ENCODE measurements at regions not wholly inside any gene's neighbourhood (a gene's known extent, or its start where the extent isn't known, plus 50 kb on each side); places are given as distances from the start of the nearest gene placed in this dataset.

DNA sequence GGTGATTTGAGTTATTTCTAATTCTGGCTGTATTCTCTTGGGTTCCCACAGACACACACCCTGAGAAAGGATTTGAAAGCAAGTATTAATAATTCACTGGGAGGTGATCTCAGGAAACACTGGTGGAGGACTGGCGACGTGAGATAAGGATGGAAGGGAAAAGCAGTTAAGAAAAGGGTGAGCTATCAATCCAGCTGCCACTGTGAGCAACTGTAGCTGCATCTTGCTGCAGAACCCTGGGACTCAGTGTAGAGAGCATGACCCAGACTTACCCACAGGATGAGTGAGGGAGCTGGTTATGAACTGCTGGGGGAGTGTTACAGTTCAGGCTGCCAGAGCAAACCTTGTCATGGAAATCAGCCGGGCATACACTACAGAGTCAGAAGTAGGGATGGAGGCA, 71.9 kb downstream of the RESF1 start (continued):
- TF ChIP-seq REST (IDR thresholded peaks at IDR 0.05; ENCODE audit: low read depth, low read length) (no peak), IKZF2 (IDR thresholded peaks at IDR 0.05) (no peak), ZZZ3 (IDR thresholded peaks at IDR 0.05; ENCODE audit: control insufficient read depth, insufficient read length, low read depth) (no peak)

DNA sequence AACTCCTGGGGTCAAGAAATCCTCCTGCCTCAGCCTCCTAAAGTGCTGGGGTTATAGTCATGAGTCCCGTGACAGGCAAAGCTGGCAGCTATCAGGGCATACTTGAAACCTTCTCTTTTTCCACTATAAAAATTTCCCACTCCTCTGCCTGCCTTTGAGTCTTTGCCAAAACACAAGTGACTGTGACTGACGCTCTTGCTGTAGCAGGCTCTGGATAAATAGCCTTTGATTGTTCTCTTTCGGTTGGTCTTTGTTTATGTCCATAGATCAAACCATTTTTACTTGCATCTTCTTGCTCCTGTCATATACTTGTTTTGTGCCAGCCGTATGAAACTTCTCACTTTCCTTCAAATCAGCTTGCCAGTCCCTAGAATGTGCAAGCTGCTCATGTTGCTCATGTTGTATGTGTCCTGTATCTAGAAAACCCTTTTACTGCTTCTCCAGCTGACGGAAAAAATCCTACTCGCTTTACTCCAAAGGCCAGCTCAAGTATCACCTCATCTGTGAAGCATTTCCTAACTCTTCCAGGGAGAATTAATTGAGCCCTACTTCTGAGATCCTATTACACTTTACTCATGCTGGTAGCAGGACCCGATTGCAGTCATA, 73.1 kb downstream of the RESF1 start:
- no peak overlapping the region for H3K4me3 ChIP-seq
- ChIA-PET CTCF (interaction anchor here (0.7 to 1.1 kb wide), 2 partner anchors 292 to 379 kb away, joined by 3 read pairs; no protein-coding TSS in a partner anchor), POLR2A (interaction anchor here (0.5 to 0.6 kb wide), 2 partner anchors 18 to 268 kb away, joined by 3 to 5 read pairs; no protein-coding TSS in a partner anchor), SMC1A (ENCODE audit: uncharacterized antibody, unreplicated experiment) (interaction anchor here (1.0 kb wide), 1 partner anchor 10 kb away, joined by 3 read pairs; no protein-coding TSS in a partner anchor), RAD21 (ENCODE audit: unreplicated experiment) (no interaction called here)
- no peaks in the 10 kb centered on the region; the same call in 1 of the 2 replicates for H3K4me1 ChIP-seq (ENCODE audit: control insufficient read depth, insufficient read depth, low read length)
- no peaks in the 10 kb centered on the region for H3K27me3 ChIP-seq (replicated peaks in 1 of 2; ENCODE audit: control insufficient read depth in 2 of 2, insufficient read depth in 2 of 2, low read length in 1 of 2)
- FAIRE-seq (no peak), ATAC-seq (no peak), DNase-seq (ENCODE audit: low read depth, low spot score) (no peak)
- H2AFZ ChIP-seq (ENCODE audit: control insufficient read depth, low read depth, low read length): no peak overlapping the region
- TF ChIP-seq BHLHE40 (IDR thresholded peaks at IDR 0.05; ENCODE audit: borderline replicate concordance in 1 of 2, low read depth in 2 of 2, low read length in 1 of 2) (no peak), KDM1A (IDR thresholded peaks at IDR 0.05; ENCODE audit: borderline replicate concordance) (no peak), NR2C2 (IDR thresholded peaks at IDR 0.05; ENCODE audit: borderline replicate concordance, control insufficient read depth, insufficient read length, low read depth) (no peak), BCL11A (IDR thresholded peaks at IDR 0.05; ENCODE audit: low read depth, low read length) (no peak), TARDBP (IDR thresholded peaks at IDR 0.05; ENCODE audit: borderline replicate concordance) (no peak), MYB (IDR thresholded peaks at IDR 0.05; ENCODE audit: borderline replicate concordance, low read depth, low read length) (no peak), CBX5 (IDR thresholded peaks at IDR 0.05; ENCODE audit: low read depth) (no peak), CHD1 (IDR thresholded peaks at IDR 0.05; ENCODE audit: low read depth, low read length) (no peak), EZH2 (IDR thresholded peaks at IDR 0.05; ENCODE audit: borderline replicate concordance, control insufficient read depth, low read depth, low read length) (no peak), RFX5 (IDR thresholded peaks at IDR 0.05; ENCODE audit: low read depth, low read length) (no peak)
- TF ChIP-seq, protein P1, sequence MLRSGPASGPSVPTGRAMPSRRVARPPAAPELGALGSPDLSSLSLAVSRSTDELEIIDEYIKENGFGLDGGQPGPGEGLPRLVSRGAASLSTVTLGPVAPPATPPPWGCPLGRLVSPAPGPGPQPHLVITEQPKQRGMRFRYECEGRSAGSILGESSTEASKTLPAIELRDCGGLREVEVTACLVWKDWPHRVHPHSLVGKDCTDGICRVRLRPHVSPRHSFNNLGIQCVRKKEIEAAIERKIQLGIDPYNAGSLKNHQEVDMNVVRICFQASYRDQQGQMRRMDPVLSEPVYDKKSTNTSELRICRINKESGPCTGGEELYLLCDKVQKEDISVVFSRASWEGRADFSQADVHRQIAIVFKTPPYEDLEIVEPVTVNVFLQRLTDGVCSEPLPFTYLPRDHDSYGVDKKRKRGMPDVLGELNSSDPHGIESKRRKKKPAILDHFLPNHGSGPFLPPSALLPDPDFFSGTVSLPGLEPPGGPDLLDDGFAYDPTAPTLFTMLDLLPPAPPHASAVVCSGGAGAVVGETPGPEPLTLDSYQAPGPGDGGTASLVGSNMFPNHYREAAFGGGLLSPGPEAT (IDR thresholded peaks at IDR 0.05; ENCODE audit: low read depth): no peak
- BruUV-seq (replicated peaks): no TSS peak
- H4K20me1 ChIP-seq (ENCODE audit: control insufficient read depth, insufficient read depth): no peaks in the 10 kb centered on the region
- H3K79me2 ChIP-seq (ENCODE audit: control insufficient read depth, insufficient read depth, low read length): no peaks in the 10 kb centered on the region
- no peaks in the 10 kb centered on the region for H3K36me3 ChIP-seq (ENCODE audit: control insufficient read depth in 2 of 2, insufficient read depth in 2 of 2, low read length in 1 of 2)
- in situ Hi-C loops (cut with MboI): no loop called here
- intact Hi-C loops (cut with micrococcal nuclease; ENCODE audit: unreplicated experiment): no loop called here
- no peak overlapping the region for H3K27ac ChIP-seq (ENCODE audit: control insufficient read depth, insufficient read depth)
- 60% methylated on average over 7 of the region's 7 CpGs for WGBS (ENCODE audit: insufficient coverage, insufficient replicate concordance, low lambda C conversion rate, missing lambda C conversion rate)
- no peaks in the 10 kb centered on the region for H3K9me3 ChIP-seq (replicated peaks; ENCODE audit: control insufficient read depth, insufficient read depth, low read length)
- no peak overlapping the region for H3K9ac ChIP-seq (ENCODE audit: control insufficient read depth, insufficient read depth, low read length)
- no peak overlapping the region for H3K4me2 ChIP-seq (ENCODE audit: control insufficient read depth, insufficient read depth)

Data from GM12878 (cell line).